Fibroblast of lung (primary cell): ENCODE measurements at regions not wholly inside any gene's neighbourhood (a gene's known extent, or its start where the extent isn't known, plus 50 kb on each side); places are given as distances from the start of the nearest gene placed in this dataset.

Source experiments
- EZH2 ChIP-seq: IDR thresholded peaks from 2 replicates; pipeline ENCODE4 v1.5.1; 2012; ENCODE audit warnings: low read length, control low read depth, mild to moderate bottlenecking; ENCODE audit errors: missing control alignments
- TF ChIP-seq, protein P1 (sequence below), 2 donors: IDR thresholded peaks in 1 of 2; conservative IDR thresholded peaks in 1 of 2; 1 replicate in 1 of 2; 2 replicates in 1 of 2; pipeline ENCODE4 v1.5.1; 2011 to 2012; ENCODE audit warnings: low read length in 2 of 2, control low read depth in 1 of 2, inconsistent platforms in 1 of 2, low read depth in 1 of 2, mild to moderate bottlenecking in 1 of 2

DNA sequence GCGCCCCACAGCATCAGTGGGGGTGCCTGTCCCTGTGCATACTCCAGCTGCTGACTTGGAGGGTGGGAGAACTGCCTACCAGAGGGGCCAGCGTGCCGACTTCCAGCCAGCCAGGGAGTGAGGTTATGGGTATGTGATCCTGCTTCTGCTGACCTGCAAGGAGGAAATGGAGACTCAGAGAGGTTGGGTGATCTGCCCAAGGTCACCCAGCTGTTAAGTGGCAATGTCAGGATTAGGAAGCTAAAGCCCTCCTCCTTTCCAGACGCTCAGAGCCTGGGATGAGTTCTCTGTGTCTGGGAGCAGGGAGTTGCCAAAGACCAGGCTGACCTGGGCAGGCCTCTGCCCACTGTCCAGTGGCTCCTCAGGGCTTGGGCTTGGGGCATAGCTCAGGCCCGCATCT, 169.6 kb downstream of the GLI2 start:
- TF ChIP-seq, protein P1, sequence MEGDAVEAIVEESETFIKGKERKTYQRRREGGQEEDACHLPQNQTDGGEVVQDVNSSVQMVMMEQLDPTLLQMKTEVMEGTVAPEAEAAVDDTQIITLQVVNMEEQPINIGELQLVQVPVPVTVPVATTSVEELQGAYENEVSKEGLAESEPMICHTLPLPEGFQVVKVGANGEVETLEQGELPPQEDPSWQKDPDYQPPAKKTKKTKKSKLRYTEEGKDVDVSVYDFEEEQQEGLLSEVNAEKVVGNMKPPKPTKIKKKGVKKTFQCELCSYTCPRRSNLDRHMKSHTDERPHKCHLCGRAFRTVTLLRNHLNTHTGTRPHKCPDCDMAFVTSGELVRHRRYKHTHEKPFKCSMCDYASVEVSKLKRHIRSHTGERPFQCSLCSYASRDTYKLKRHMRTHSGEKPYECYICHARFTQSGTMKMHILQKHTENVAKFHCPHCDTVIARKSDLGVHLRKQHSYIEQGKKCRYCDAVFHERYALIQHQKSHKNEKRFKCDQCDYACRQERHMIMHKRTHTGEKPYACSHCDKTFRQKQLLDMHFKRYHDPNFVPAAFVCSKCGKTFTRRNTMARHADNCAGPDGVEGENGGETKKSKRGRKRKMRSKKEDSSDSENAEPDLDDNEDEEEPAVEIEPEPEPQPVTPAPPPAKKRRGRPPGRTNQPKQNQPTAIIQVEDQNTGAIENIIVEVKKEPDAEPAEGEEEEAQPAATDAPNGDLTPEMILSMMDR (conservative IDR thresholded peaks at IDR 0.05 in 1 of 2, IDR thresholded peaks at IDR 0.05 in 1 of 2; ENCODE audit: low read depth in 1 of 2, low read length in 2 of 2): no peak
- TF ChIP-seq EZH2: no peak
